ENCODE measurements at regions not wholly inside any gene's neighbourhood (a gene's known extent, or its start where the extent isn't known, plus 50 kb on each side); places are given as distances from the start of the nearest gene placed in this dataset.

DNA sequence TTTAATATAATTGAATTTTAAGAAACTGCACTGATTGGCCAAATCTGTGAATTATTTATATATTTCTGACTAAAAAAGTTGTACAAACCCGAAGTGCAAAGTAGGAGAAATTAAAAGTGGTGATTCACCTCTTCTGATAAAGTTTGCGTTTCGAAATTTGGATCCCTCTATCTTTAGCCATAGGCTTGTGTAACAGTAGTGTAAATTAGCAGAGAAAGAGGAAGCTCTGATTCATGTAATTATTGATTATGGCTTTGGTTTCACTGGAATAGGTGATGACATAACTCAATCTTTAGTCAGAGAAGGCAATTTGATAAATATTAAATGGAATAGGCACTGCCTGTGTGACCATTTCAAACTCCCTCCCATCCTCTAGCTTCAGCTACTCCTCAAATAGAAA lies 717.8 kb upstream of the PCDH7 start:
- DNase-seq (ENCODE audit: low spot score): no peak
- H3K27me3 ChIP-seq (ENCODE audit: control insufficient read depth in 1 of 2, insufficient read depth in 2 of 2, low read length in 2 of 2): no peaks in the 10 kb centered on the region
- no peaks in the 10 kb centered on the region for H4K20me1 ChIP-seq (ENCODE audit: insufficient read depth, low read length)
- POLR2A ChIA-PET: no interaction called here
- no peak overlapping the region for H3K27ac ChIP-seq (ENCODE audit: extremely low read length, insufficient read depth, low read length)
- no peak overlapping the region for H2AFZ ChIP-seq (ENCODE audit: low read length)
- H3K36me3 ChIP-seq (replicated peaks in 1 of 2; ENCODE audit: control insufficient read depth in 1 of 2, insufficient read depth in 2 of 2, low read length in 2 of 2): no peaks in the 10 kb centered on the region
- no peak overlapping the region for H3K9ac ChIP-seq (ENCODE audit: insufficient read depth, low read depth, low read length)
- BruUV-seq (replicated peaks): no TSS peak
- no peaks in the 10 kb centered on the region for H3K4me1 ChIP-seq (ENCODE audit: insufficient read depth, low read length)
- CTCF ChIA-PET (ENCODE audit: low intra/inter-chr PET ratio, low total read pairs): no interaction called here
- no peak overlapping the region for H3K4me2 ChIP-seq (ENCODE audit: low read depth, low read length)
- in situ Hi-C loops (cut with HindIII; ENCODE audit: extremely low pct_ligation_motif_present, low pct_unique_long_range_greater_than_20kb) (no loop called here), intact Hi-C loops (cut with micrococcal nuclease; ENCODE audit: unreplicated experiment) (no loop called here)
- WGBS (ENCODE audit: low lambda C conversion rate): 0% methylated on average over 3 of the region's 3 CpGs
- no peak for FAIRE-seq
- no peak for ATAC-seq
- H3K4me3 ChIP-seq (replicated peaks in 1 of 3; ENCODE audit: insufficient read depth in 1 of 3, low read depth in 2 of 3, low read length in 3 of 3): no peak overlapping the region
- H3K79me2 ChIP-seq (ENCODE audit: insufficient read depth, low read length): no peaks in the 10 kb centered on the region
- peaks cover 81% of the 10 kb centered on the region for H3K9me3 ChIP-seq (ENCODE audit: low read length)
- no peak for TF ChIP-seq ZNF75D (CRISPR knock-in tag; IDR thresholded peaks at IDR 0.05; ENCODE audit: borderline replicate concordance)
- no peak for TF ChIP-seq PHB2 (IDR thresholded peaks at IDR 0.05; ENCODE audit: partially characterized antibody)
- no peak for TF ChIP-seq EZH2 (conservative IDR thresholded peaks at IDR 0.05; ENCODE audit: low read depth, low read length)
- TF ChIP-seq FOXJ3 (CRISPR knock-in tag; IDR thresholded peaks at IDR 0.05; ENCODE audit: borderline replicate concordance): no peak
- no peak for TF ChIP-seq ZSCAN21 (CRISPR knock-in tag; IDR thresholded peaks at IDR 0.05; ENCODE audit: borderline replicate concordance)
- TF ChIP-seq ZNF747 (CRISPR knock-in tag; IDR thresholded peaks at IDR 0.05; ENCODE audit: borderline replicate concordance): no peak
- no peak for TF ChIP-seq THYN1 (CRISPR knock-in tag; IDR thresholded peaks at IDR 0.05; ENCODE audit: borderline replicate concordance, low read depth)
- no peak for TF ChIP-seq ASH2L (IDR thresholded peaks at IDR 0.05; ENCODE audit: insufficient read length, low read depth, low read length)
- no peak for TF ChIP-seq AKAP8 (CRISPR knock-in tag; IDR thresholded peaks at IDR 0.05)
- no peak for TF ChIP-seq PCBP2 (optimal IDR thresholded peaks at IDR 0.05; ENCODE audit: low read depth, low read length, poor library complexity, severe bottlenecking)
- no peak for TF ChIP-seq PPARG (CRISPR knock-in tag; conservative IDR thresholded peaks at IDR 0.05)
- TF ChIP-seq RXRB (CRISPR knock-in tag; IDR thresholded peaks at IDR 0.05; ENCODE audit: borderline replicate concordance): no peak
- TF ChIP-seq KMT2B (CRISPR knock-in tag; IDR thresholded peaks at IDR 0.05): no peak
- no peak for TF ChIP-seq ZNF605 (CRISPR knock-in tag; IDR thresholded peaks at IDR 0.05)
- no peak for TF ChIP-seq SMC3 (IDR thresholded peaks at IDR 0.05; ENCODE audit: low read length)
- TF ChIP-seq, protein P1, sequence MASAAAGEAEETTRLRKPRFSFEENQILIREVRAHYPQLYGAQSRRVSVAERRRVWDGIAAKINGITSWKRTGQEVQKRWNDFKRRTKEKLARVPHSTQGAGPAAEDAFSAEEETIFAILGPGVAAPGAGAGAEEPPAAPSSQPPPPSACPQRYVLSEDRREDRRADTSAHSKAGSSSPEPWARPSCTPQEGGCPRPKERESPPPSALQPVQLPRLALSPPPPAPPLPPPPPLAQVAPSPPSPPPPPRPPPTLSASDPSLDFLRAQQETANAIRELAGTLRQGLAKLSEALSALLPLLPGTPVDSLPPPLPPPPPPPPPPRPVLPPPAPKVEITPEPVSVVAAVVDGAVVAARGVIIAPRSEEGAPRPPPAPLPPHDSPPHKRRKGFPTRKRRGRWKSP (CRISPR knock-in tag; IDR thresholded peaks at IDR 0.05): no peak
- no peak for TF ChIP-seq ZNF839 (CRISPR knock-in tag; IDR thresholded peaks at IDR 0.05; ENCODE audit: borderline replicate concordance)
